Loucy (cell line): ENCODE measurements at regions not wholly inside any gene's neighbourhood (a gene's known extent, or its start where the extent isn't known, plus 50 kb on each side); places are given as distances from the start of the nearest gene placed in this dataset.

Source experiments
- H2AFZ ChIP-seq: fragments of 200-600 bp; sonication (generic); 2 replicates; pipeline ENCODE4 v1.6.0; 2016; ENCODE audit warnings: antibody characterized with exemption, mild to moderate bottlenecking, low read length, moderate library complexity
- H3F3A ChIP-seq: fragments of 200-600 bp; 2 replicates; pipeline ENCODE4 v1.6.0; 2016; ENCODE audit warnings: antibody characterized with exemption, low read depth, mild to moderate bottlenecking
- H3K27me3 ChIP-seq: fragments of 200-600 bp; sonication (generic); 2 replicates; pipeline ENCODE4 v1.6.1; 2014; ENCODE audit warnings: low read length, mild to moderate bottlenecking; ENCODE audit not compliant: insufficient read depth, poor library complexity, severe bottlenecking
- H3K36me3 ChIP-seq: fragments of 200-600 bp; sonication (generic); 2 replicates; pipeline ENCODE4 v1.6.1; 2016; ENCODE audit warnings: low read length; ENCODE audit not compliant: insufficient read depth
- H3K4me1 ChIP-seq: fragments of 200-600 bp; sonication (generic); 2 replicates; pipeline ENCODE4 v1.5.1; 2014; ENCODE audit warnings: low read length, mild to moderate bottlenecking; ENCODE audit not compliant: insufficient read depth, poor library complexity, severe bottlenecking
- H3K4me2 ChIP-seq: fragments of 200-600 bp; sonication (generic); 2 replicates; pipeline ENCODE4 v1.6.0; 2014; ENCODE audit warnings: antibody characterized with exemption, low read length, low read depth, mild to moderate bottlenecking; ENCODE audit not compliant: poor library complexity, severe bottlenecking
- H3K4me3 ChIP-seq: fragments of 200-600 bp; sonication (generic); 2 replicates; pipeline ENCODE4 v1.5.1; 2014; ENCODE audit warnings: low read length, mild to moderate bottlenecking, mixed read lengths; ENCODE audit not compliant: poor library complexity, severe bottlenecking
- H3K79me2 ChIP-seq: fragments of 200-600 bp; sonication (generic); 2 replicates; pipeline ENCODE4 v1.6.1; 2014; ENCODE audit warnings: low read length; ENCODE audit not compliant: insufficient read depth
- H3K9ac ChIP-seq: fragments of 200-600 bp; sonication (generic); 2 replicates; pipeline ENCODE4 v1.6.0; 2014; ENCODE audit warnings: mild to moderate bottlenecking, low read depth, low read length, moderate library complexity; ENCODE audit not compliant: poor library complexity, severe bottlenecking
- H3K9me2 ChIP-seq: fragments of 200-600 bp; sonication (generic); replicated peaks from 2 replicates; pipeline ENCODE4 v1.6.1; 2016; ENCODE audit warnings: low read depth, low read length, mixed read lengths
- H3K9me3 ChIP-seq: fragments of 200-600 bp; sonication (generic); 2 replicates; pipeline ENCODE4 v1.6.1; 2014; ENCODE audit warnings: mild to moderate bottlenecking, antibody characterized with exemption, low read length, low read depth; ENCODE audit not compliant: insufficient read depth
- H4K20me1 ChIP-seq: fragments of 200-600 bp; sonication (generic); 2 replicates; pipeline ENCODE4 v1.6.0; 2014; ENCODE audit warnings: antibody characterized with exemption, low read length, mild to moderate bottlenecking; ENCODE audit not compliant: insufficient read depth, poor library complexity, severe bottlenecking
- EZH2phosphoT487 ChIP-seq: fragments of 200-600 bp; IDR thresholded peaks from 2 replicates; pipeline ENCODE4 v1.6.1; 2018; ENCODE audit warnings: antibody characterized with exemption, mild to moderate bottlenecking, moderate library complexity, borderline replicate concordance
- TF ChIP-seq, protein P1 (sequence below): fragments of 200-600 bp; sonication (generic); conservative IDR thresholded peaks from 2 replicates; pipeline ENCODE4 v1.5.1; 2014; ENCODE audit warnings: mild to moderate bottlenecking, antibody characterized with exemption, low read length

- no peaks in the 10 kb centered on the region; the same call in 1 of the 2 replicates for H3K9me3 ChIP-seq
- no peaks in the 10 kb centered on the region for H3K27me3 ChIP-seq
- no peaks in the 10 kb centered on the region; the same call in 1 of the 2 replicates for H3F3A ChIP-seq
- no peaks in the 10 kb centered on the region for H3K79me2 ChIP-seq
- H4K20me1 ChIP-seq = no peaks in the 10 kb centered on the region
- no peaks in the 10 kb centered on the region for H3K36me3 ChIP-seq
- H3K9me2 ChIP-seq = no peaks in the 10 kb centered on the region
- no peaks in the 10 kb centered on the region for H3K4me1 ChIP-seq
- no peak overlapping the region for H2AFZ ChIP-seq
- H3K4me3 ChIP-seq = no peak overlapping the region
- TF ChIP-seq, protein P1, sequence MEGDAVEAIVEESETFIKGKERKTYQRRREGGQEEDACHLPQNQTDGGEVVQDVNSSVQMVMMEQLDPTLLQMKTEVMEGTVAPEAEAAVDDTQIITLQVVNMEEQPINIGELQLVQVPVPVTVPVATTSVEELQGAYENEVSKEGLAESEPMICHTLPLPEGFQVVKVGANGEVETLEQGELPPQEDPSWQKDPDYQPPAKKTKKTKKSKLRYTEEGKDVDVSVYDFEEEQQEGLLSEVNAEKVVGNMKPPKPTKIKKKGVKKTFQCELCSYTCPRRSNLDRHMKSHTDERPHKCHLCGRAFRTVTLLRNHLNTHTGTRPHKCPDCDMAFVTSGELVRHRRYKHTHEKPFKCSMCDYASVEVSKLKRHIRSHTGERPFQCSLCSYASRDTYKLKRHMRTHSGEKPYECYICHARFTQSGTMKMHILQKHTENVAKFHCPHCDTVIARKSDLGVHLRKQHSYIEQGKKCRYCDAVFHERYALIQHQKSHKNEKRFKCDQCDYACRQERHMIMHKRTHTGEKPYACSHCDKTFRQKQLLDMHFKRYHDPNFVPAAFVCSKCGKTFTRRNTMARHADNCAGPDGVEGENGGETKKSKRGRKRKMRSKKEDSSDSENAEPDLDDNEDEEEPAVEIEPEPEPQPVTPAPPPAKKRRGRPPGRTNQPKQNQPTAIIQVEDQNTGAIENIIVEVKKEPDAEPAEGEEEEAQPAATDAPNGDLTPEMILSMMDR = no peak
- TF ChIP-seq EZH2phosphoT487 = no peak
- no peak overlapping the region for H3K4me2 ChIP-seq
- no peak overlapping the region for H3K9ac ChIP-seq
Measured at GRCh38 chr4:14631806-14632440, 370.4 kb upstream of the CPEB2 start.

DNA sequence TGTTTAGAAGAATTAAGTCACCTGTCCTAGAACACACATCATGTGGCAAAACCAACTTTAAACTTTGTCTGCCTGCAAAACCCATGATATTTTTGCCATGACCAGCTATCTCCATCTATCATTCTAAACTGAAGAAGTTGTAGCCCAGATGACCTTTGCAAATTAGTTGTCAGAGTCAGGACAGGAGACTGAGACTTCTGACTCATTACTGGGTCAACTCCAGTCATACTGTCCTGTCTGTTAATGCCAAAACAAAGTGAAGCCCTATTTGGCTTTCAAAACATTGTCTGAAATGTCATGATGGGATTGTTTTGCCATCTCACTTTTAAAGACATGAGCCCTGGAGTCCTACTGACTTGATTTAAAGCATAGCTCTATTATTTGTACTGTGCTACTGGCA lies 365.7 kb upstream of the CPEB2 start:
- Histone ChIP-seq H3K36me3 (no peaks in the 10 kb centered on the region), H3K4me1 (no peaks in the 10 kb centered on the region), H3K9ac (no peak overlapping the region), H3K4me3 (no peak overlapping the region), H3K79me2 (no peaks in the 10 kb centered on the region), H4K20me1 (no peaks in the 10 kb centered on the region), H3K27me3 (no peaks in the 10 kb centered on the region), H3K4me2 (no peak overlapping the region), H3F3A (no peaks in the 10 kb centered on the region), H3K9me3 (no peaks in the 10 kb centered on the region; the same call in 1 of the 2 replicates), H3K9me2 (no peaks in the 10 kb centered on the region), H2AFZ (no peak overlapping the region)
- TF ChIP-seq, protein P1 = no peak
- TF ChIP-seq EZH2phosphoT487 = no peak

- Histone ChIP-seq H2AFZ (no peak overlapping the region), H3K4me1 (no peaks in the 10 kb centered on the region), H3K4me2 (no peak overlapping the region), H3K27me3 (no peaks in the 10 kb centered on the region), H3F3A (no peaks in the 10 kb centered on the region), H3K4me3 (no peak overlapping the region), H3K9me2 (no peaks in the 10 kb centered on the region), H4K20me1 (no peaks in the 10 kb centered on the region), H3K9me3 (no peaks in the 10 kb centered on the region), H3K9ac (no peak overlapping the region), H3K36me3 (no peaks in the 10 kb centered on the region), H3K79me2 (no peaks in the 10 kb centered on the region)
- TF ChIP-seq, protein P1 = no peak
- no peak for TF ChIP-seq EZH2phosphoT487
Measured at GRCh38 chr4:14640476-14640875, 361.8 kb upstream of the CPEB2 start.
